PC-3 (cell line): ENCODE measurements at regions not wholly inside any gene's neighbourhood (a gene's known extent, or its start where the extent isn't known, plus 50 kb on each side); places are given as distances from the start of the nearest gene placed in this dataset.

Source experiments
- ATAC-seq: fragments of 200-7000 bp; cut with Tn5 transposase; 2 replicates; pipeline ENCODE4 v1.9.1; 2020; ENCODE audit warnings: mild to moderate bottlenecking, moderate library complexity
- BruUV-seq: library from RNA; stranded (reverse); fragments of 400-500 nt; replicated peaks from 2 replicates; lab custom pipeline; 2021; lab: Mats Ljungman, UMichigan
- CTCF ChIA-PET: fragments of 300-600 bp; sonication (Branson Sonifier 250); formaldehyde crosslinking; loops from one replicate; lab custom pipeline; 2022; ENCODE audit warnings: antibody characterized with exemption; lab: Charles Lee
- POLR2A ChIA-PET: fragments of 300-600 bp; sonication (Branson Sonifier 250); formaldehyde crosslinking; loops from one replicate; lab custom pipeline; 2022; ENCODE audit warnings: antibody characterized with exemption; ENCODE audit not compliant: unreplicated experiment; lab: Charles Lee
- DNase-seq: peaks from one replicate; pipeline ENCODE4 v3.0.0-alpha.2; 2015
- H2AFZ ChIP-seq: fragments of 300-600 bp; sonication (generic); 2 replicates; pipeline ENCODE4 v1.6.0; 2016; ENCODE audit warnings: antibody characterized with exemption, low read length
- H3F3A ChIP-seq: fragments of 300-600 bp; sonication (generic); one replicate; pipeline ENCODE4 v1.6.0; 2017; ENCODE audit warnings: antibody characterized with exemption, low read length, control low read depth, mild to moderate bottlenecking; ENCODE audit not compliant: unreplicated experiment
- H3K27ac ChIP-seq: fragments of 300-600 bp; sonication (generic); 2 replicates; pipeline ENCODE4 v1.5.1; 2016; ENCODE audit warnings: mild to moderate bottlenecking, low read length
- H3K27me3 ChIP-seq: fragments of 300-600 bp; sonication (generic); 2 replicates; pipeline ENCODE4 v1.6.1; 2016; ENCODE audit warnings: low read length, mixed read lengths
- H3K36me3 ChIP-seq: fragments of 300-600 bp; sonication (generic); 2 replicates; pipeline ENCODE4 v1.6.1; 2016; ENCODE audit warnings: low read depth, mixed run types, low read length, mixed read lengths
- H3K4me1 ChIP-seq: fragments of 300-600 bp; sonication (generic); 2 replicates; pipeline ENCODE4 v1.5.1; 2016; ENCODE audit warnings: low read length; ENCODE audit not compliant: insufficient read depth
- H3K4me2 ChIP-seq: fragments of 300-600 bp; sonication (generic); 2 replicates; pipeline ENCODE4 v1.6.0; 2016; ENCODE audit warnings: low read length
- H3K4me3 ChIP-seq: fragments of 300-600 bp; sonication (generic); 2 replicates; pipeline ENCODE4 v1.5.1; 2016; ENCODE audit warnings: mild to moderate bottlenecking, low read length, mixed read lengths
- H3K79me2 ChIP-seq: fragments of 300-600 bp; sonication (generic); 2 replicates; pipeline ENCODE4 v1.6.1; 2017; ENCODE audit warnings: low read length, mixed read lengths
- H3K9ac ChIP-seq: fragments of 300-600 bp; sonication (generic); 2 replicates; pipeline ENCODE4 v1.6.0; 2016; ENCODE audit warnings: mild to moderate bottlenecking, low read length
- H3K9me2 ChIP-seq: fragments of 300-600 bp; sonication (generic); replicated peaks from 2 replicates; pipeline ENCODE4 v1.6.1; 2016; ENCODE audit warnings: mixed run types, low read length, mixed read lengths
- H3K9me3 ChIP-seq: fragments of 300-600 bp; sonication (generic); 2 replicates; pipeline ENCODE4 v1.6.1; 2016; ENCODE audit warnings: low read length, mixed read lengths
- H4K20me1 ChIP-seq: fragments of 300-600 bp; sonication (generic); 2 replicates; pipeline ENCODE4 v1.6.1; 2016; ENCODE audit warnings: low read length, mixed read lengths
- EZH2 ChIP-seq: fragments of 300-600 bp; sonication (generic); IDR thresholded peaks from one replicate; pipeline ENCODE4 v1.6.1; 2017; ENCODE audit warnings: antibody characterized with exemption, mild to moderate bottlenecking, low read length; ENCODE audit not compliant: unreplicated experiment
- EZH2phosphoT487 ChIP-seq: fragments of 300-600 bp; sonication (generic); IDR thresholded peaks from 2 replicates; pipeline ENCODE4 v1.6.1; 2018; ENCODE audit warnings: mild to moderate bottlenecking, antibody characterized with exemption, low read length, borderline replicate concordance
- intact Hi-C: fragments of 100-400 bp; cut with micrococcal nuclease; formaldehyde crosslinking; loops from 2 replicates; pipeline ENCODE4 v1.9.0; 2023
- TF ChIP-seq, protein P1 (sequence below): fragments of 300-600 bp; sonication (generic); conservative IDR thresholded peaks from 2 replicates; pipeline ENCODE4 v1.5.1; 2017; ENCODE audit warnings: antibody characterized with exemption, low read depth, mild to moderate bottlenecking, low read length

DNA sequence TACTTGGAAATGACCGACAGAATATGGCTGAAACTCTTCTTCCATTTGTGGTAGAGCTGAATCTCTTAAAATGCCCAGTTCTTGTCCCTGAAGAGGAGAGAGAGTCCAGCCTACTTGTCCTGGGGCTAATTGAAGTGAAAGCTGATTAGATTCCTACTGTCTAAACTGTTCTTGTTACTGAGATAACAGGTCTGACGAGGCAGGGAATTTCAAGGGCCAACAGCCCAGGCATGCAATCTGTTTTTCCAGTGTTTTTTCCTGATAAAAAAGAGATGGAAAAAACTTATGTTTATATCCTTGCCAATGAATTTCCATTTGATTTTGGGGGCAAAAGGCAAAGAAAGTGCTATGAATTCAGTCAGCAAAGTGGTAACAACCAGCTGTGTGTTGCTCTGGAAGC lies 195.5 kb downstream of the ETS1 start:
- no peaks in the 10 kb centered on the region for H3K9me3 ChIP-seq
- H3K9ac ChIP-seq = no peak overlapping the region
- H4K20me1 ChIP-seq = no peaks in the 10 kb centered on the region
- H3K27me3 ChIP-seq = no peaks in the 10 kb centered on the region
- TF ChIP-seq EZH2 (no peak), EZH2phosphoT487 (no peak)
- TF ChIP-seq, protein P1, sequence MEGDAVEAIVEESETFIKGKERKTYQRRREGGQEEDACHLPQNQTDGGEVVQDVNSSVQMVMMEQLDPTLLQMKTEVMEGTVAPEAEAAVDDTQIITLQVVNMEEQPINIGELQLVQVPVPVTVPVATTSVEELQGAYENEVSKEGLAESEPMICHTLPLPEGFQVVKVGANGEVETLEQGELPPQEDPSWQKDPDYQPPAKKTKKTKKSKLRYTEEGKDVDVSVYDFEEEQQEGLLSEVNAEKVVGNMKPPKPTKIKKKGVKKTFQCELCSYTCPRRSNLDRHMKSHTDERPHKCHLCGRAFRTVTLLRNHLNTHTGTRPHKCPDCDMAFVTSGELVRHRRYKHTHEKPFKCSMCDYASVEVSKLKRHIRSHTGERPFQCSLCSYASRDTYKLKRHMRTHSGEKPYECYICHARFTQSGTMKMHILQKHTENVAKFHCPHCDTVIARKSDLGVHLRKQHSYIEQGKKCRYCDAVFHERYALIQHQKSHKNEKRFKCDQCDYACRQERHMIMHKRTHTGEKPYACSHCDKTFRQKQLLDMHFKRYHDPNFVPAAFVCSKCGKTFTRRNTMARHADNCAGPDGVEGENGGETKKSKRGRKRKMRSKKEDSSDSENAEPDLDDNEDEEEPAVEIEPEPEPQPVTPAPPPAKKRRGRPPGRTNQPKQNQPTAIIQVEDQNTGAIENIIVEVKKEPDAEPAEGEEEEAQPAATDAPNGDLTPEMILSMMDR = no peak
- no peak overlapping the region for H3K4me2 ChIP-seq
- no peak overlapping the region for H3K4me3 ChIP-seq
- ChIA-PET POLR2A (no interaction called here), CTCF (no interaction called here)
- no peaks in the 10 kb centered on the region for H3K79me2 ChIP-seq
- intact Hi-C loops = no loop called here
- BruUV-seq = no TSS peak
- no peak overlapping the region for H2AFZ ChIP-seq
- no peak for DNase-seq
- H3K9me2 ChIP-seq = no peaks in the 10 kb centered on the region
- H3K4me1 ChIP-seq = no peaks in the 10 kb centered on the region
- H3K36me3 ChIP-seq = no peaks in the 10 kb centered on the region
- no peak overlapping the region for H3K27ac ChIP-seq
- no peak for ATAC-seq
- no peaks in the 10 kb centered on the region for H3F3A ChIP-seq

DNA sequence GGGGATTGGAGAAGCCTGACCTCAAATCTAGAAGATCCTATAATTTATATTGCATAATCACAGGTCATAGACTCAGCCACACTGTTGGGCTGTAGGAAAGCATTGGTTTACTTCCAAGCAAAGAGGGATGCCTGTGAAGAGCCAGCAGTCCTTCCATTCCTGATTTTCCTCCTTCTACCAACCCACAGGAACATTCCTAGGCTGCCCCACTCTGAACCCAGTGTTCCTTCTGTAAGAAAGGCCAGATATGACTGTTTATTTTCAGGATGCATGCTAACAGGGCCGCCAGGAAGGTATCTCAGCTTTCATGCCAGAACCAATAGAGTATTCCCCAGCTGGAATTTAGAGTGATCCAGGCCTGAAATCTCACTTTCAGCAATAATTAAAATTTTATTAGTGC lies 197.1 kb downstream of the ETS1 start:
- no peaks in the 10 kb centered on the region for H3K9me3 ChIP-seq
- no TSS peak for BruUV-seq
- H3K4me1 ChIP-seq = no peaks in the 10 kb centered on the region
- no peak overlapping the region for H2AFZ ChIP-seq
- no peaks in the 10 kb centered on the region for H3K27me3 ChIP-seq
- H3K36me3 ChIP-seq = no peaks in the 10 kb centered on the region
- no peaks in the 10 kb centered on the region for H3F3A ChIP-seq
- no peak overlapping the region for H3K9ac ChIP-seq
- H3K4me3 ChIP-seq = no peak overlapping the region
- no peaks in the 10 kb centered on the region for H4K20me1 ChIP-seq
- H3K79me2 ChIP-seq = no peaks in the 10 kb centered on the region
- no peak overlapping the region for H3K27ac ChIP-seq
- H3K9me2 ChIP-seq = no peaks in the 10 kb centered on the region
- no peak for TF ChIP-seq EZH2
- ATAC-seq (no peak), DNase-seq (no peak)
- CTCF ChIA-PET = no interaction called here
- H3K4me2 ChIP-seq = no peak overlapping the region
- intact Hi-C loops = no loop called here
- POLR2A ChIA-PET = no interaction called here

- CTCF ChIA-PET = no interaction called here
- no peak for ATAC-seq
- no TSS peak for BruUV-seq
These were observed 197.8 kb downstream of the ETS1 start for GRCh38 chr11:128389461-128389976.

More at GRCh38 chr11:128389461-128389976, 197.8 kb downstream of the ETS1 start:
- Histone ChIP-seq H3K9me2 (no peaks in the 10 kb centered on the region), H3K36me3 (no peaks in the 10 kb centered on the region), H3F3A (no peaks in the 10 kb centered on the region), H3K9ac (no peak overlapping the region), H3K9me3 (no peaks in the 10 kb centered on the region), H3K4me1 (no peaks in the 10 kb centered on the region), H3K4me3 (no peak overlapping the region), H4K20me1 (no peaks in the 10 kb centered on the region), H2AFZ (no peak overlapping the region), H3K27me3 (no peaks in the 10 kb centered on the region), H3K79me2 (no peaks in the 10 kb centered on the region), H3K4me2 (no peak overlapping the region), H3K27ac (no peak overlapping the region)
- intact Hi-C loops = no loop called here
- DNase-seq = no peak
- TF ChIP-seq EZH2phosphoT487 (no peak), EZH2 (no peak)
- TF ChIP-seq, protein P1 = no peak
- POLR2A ChIA-PET = no interaction called here
